Nephron (organoid): ENCODE measurements at regions not wholly inside any gene's neighbourhood (a gene's known extent, or its start where the extent isn't known, plus 50 kb on each side); places are given as distances from the start of the nearest gene placed in this dataset.

ENCODE experiments used
- H3K27ac Mint-ChIP-seq, 3 experiments: 2 replicates each; pipeline ENCODE4 v1.8.0; 2020; ENCODE audit warnings: mixed read lengths in 3 of 3, mild to moderate bottlenecking in 2 of 3, moderate library complexity in 1 of 3
- H3K27me3 Mint-ChIP-seq: 2 replicates; pipeline ENCODE4 v1.8.0; 2021; ENCODE audit warnings: low read depth, mild to moderate bottlenecking, moderate library complexity, mixed read lengths
- H3K36me3 Mint-ChIP-seq: 2 replicates; pipeline ENCODE4 v1.8.0; 2020; ENCODE audit warnings: low read depth, mixed read lengths
- H3K4me1 Mint-ChIP-seq: 2 replicates; pipeline ENCODE4 v1.8.0; 2020; ENCODE audit warnings: mixed read lengths
- H3K4me3 Mint-ChIP-seq, 3 experiments: 2 replicates each; pipeline ENCODE4 v1.8.0; 2020; ENCODE audit warnings: mild to moderate bottlenecking in 3 of 3, mixed read lengths in 3 of 3, moderate library complexity in 2 of 3
- H3K9me3 Mint-ChIP-seq: 2 replicates; pipeline ENCODE4 v1.8.0; 2020; ENCODE audit warnings: mixed read lengths
- TF ChIP-seq, protein P1 (sequence below), 3 experiments: fragments of 200-600 bp; sonication (generic); IDR thresholded peaks; one replicate each; pipeline ENCODE4 v1.5.0; 2021; ENCODE audit warnings: antibody characterized with exemption in 3 of 3; ENCODE audit not compliant: unreplicated experiment in 3 of 3

GRCh38 chr1:60341274-60341673 lies 267.7 kb upstream of the C1orf87 start:
- H3K9me3 Mint-ChIP-seq = no peaks in the 10 kb centered on the region
- H3K4me3 Mint-ChIP-seq = no peak overlapping the region
- no peaks in the 10 kb centered on the region for H3K27me3 Mint-ChIP-seq
- no peak overlapping the region for H3K27ac Mint-ChIP-seq
- H3K36me3 Mint-ChIP-seq = no peaks in the 10 kb centered on the region
- peaks cover 7% of the 10 kb centered on the region for H3K4me1 Mint-ChIP-seq
- TF ChIP-seq, protein P1, sequence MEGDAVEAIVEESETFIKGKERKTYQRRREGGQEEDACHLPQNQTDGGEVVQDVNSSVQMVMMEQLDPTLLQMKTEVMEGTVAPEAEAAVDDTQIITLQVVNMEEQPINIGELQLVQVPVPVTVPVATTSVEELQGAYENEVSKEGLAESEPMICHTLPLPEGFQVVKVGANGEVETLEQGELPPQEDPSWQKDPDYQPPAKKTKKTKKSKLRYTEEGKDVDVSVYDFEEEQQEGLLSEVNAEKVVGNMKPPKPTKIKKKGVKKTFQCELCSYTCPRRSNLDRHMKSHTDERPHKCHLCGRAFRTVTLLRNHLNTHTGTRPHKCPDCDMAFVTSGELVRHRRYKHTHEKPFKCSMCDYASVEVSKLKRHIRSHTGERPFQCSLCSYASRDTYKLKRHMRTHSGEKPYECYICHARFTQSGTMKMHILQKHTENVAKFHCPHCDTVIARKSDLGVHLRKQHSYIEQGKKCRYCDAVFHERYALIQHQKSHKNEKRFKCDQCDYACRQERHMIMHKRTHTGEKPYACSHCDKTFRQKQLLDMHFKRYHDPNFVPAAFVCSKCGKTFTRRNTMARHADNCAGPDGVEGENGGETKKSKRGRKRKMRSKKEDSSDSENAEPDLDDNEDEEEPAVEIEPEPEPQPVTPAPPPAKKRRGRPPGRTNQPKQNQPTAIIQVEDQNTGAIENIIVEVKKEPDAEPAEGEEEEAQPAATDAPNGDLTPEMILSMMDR (IDR thresholded peaks at IDR 0.05; ENCODE audit: unreplicated experiment in 3 of 3) = no peak

GRCh38 chr1:60331647-60332046 lies 258.1 kb upstream of the C1orf87 start:
- TF ChIP-seq, protein P1 (IDR thresholded peaks at IDR 0.05; ENCODE audit: unreplicated experiment in 3 of 3) = no peak
- peaks cover 10% of the 10 kb centered on the region for H3K27me3 Mint-ChIP-seq
- H3K9me3 Mint-ChIP-seq = peaks cover 23% of the 10 kb centered on the region
- no peak overlapping the region for H3K4me3 Mint-ChIP-seq
- peaks cover 20% of the 10 kb centered on the region for H3K4me1 Mint-ChIP-seq
- no peak overlapping the region for H3K27ac Mint-ChIP-seq
- H3K36me3 Mint-ChIP-seq = no peaks in the 10 kb centered on the region

DNA sequence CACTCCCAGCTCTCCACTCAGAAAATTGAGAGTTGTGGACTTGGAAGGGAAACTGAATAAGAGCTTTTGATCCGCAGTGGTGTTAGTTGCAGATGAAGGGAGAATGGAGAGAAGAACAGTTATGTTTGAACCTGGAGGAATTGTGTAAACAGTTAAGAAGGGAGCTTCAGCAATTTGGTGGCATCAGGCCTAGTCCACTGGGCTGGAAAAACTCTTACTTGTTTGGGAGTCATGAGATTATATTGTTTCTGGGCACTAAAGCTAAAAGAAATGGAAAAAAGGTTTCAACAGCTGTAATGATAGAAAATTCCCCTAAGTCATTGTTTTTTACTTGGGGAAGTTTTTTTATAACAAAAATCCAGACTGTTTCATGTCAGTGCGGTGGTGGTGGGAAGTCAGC lies 256.1 kb upstream of the C1orf87 start:
- TF ChIP-seq, protein P1 (IDR thresholded peaks at IDR 0.05; ENCODE audit: unreplicated experiment in 3 of 3) = no peak
- no peak overlapping the region for H3K27ac Mint-ChIP-seq
- H3K9me3 Mint-ChIP-seq = peaks cover 30% of the 10 kb centered on the region
- H3K4me3 Mint-ChIP-seq = no peak overlapping the region
- H3K4me1 Mint-ChIP-seq = peaks cover 10% of the 10 kb centered on the region
- H3K36me3 Mint-ChIP-seq = no peaks in the 10 kb centered on the region
- H3K27me3 Mint-ChIP-seq = no peaks in the 10 kb centered on the region

DNA sequence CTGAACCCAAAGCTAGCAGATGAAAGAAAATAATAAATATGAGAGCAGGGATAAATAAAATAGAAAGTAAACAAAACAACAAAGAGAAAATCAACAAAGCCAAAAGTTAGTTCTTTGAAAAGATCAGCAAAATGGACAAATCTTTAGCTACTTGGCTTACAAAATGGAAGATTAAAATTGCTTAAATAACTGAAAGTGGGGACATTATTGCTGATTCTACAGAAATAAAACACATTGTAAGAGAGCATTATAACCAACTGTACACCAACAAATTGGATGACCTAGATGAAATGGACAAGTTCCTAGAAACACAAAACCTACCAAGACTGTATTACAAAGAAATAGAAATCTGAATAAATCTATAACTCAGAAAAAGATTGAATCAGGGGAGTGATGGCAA lies 238.3 kb upstream of the C1orf87 start:
- Mint-ChIP-seq H3K27me3 (no peaks in the 10 kb centered on the region), H3K4me1 (no peaks in the 10 kb centered on the region), H3K36me3 (no peaks in the 10 kb centered on the region), H3K4me3 (no peak overlapping the region), H3K9me3 (peaks cover 8% of the 10 kb centered on the region), H3K27ac (no peak overlapping the region)
- TF ChIP-seq, protein P1 (IDR thresholded peaks at IDR 0.05; ENCODE audit: unreplicated experiment in 3 of 3) = no peak

DNA sequence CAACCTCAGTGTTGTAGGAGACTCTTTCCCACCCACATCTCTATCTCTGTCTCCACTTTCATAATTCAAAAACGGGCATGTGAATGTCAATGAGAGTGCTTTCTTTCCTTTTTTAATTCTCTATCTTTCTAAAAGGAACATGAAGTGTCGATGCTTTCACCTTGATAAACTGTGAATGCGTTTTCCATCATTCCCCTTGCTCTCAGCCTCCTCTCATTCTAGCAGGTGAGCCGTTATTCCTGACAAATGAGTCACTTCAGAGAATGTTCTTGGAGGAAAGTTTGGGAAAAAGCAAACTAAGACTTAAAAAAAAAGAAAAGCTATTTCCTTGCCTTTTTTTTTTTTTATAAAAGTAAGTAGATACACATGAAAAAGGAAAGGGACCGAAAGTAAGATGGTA lies 226.0 kb upstream of the C1orf87 start:
- TF ChIP-seq, protein P1 (IDR thresholded peaks at IDR 0.05; ENCODE audit: unreplicated experiment in 3 of 3) = no peak
- Mint-ChIP-seq H3K4me1 (no peaks in the 10 kb centered on the region), H3K36me3 (peaks cover 4% of the 10 kb centered on the region), H3K27ac (no peak overlapping the region), H3K4me3 (no peak overlapping the region), H3K27me3 (peaks cover 5% of the 10 kb centered on the region), H3K9me3 (peaks cover 6% of the 10 kb centered on the region)

GRCh38 chr1:60298290-60298689 lies 224.7 kb upstream of the C1orf87 start:
- H3K36me3 Mint-ChIP-seq = peaks cover 1% of the 10 kb centered on the region
- no peak overlapping the region for H3K4me3 Mint-ChIP-seq
- TF ChIP-seq, protein P1 (IDR thresholded peaks at IDR 0.05; ENCODE audit: unreplicated experiment in 3 of 3) = no peak
- no peaks in the 10 kb centered on the region for H3K4me1 Mint-ChIP-seq
- no peak overlapping the region for H3K27ac Mint-ChIP-seq
- peaks cover 4% of the 10 kb centered on the region for H3K9me3 Mint-ChIP-seq
- H3K27me3 Mint-ChIP-seq = peaks cover 9% of the 10 kb centered on the region
